ENCODE measurements at regions not wholly inside any gene's neighbourhood (a gene's known extent, or its start where the extent isn't known, plus 50 kb on each side); places are given as distances from the start of the nearest gene placed in this dataset.
"Not testable (repeated sequence)": the region's sequence is repeated elsewhere in the genome, so short reads cannot be mapped to it uniquely, and the experiment has no call there.

- DNase-seq (ENCODE audit: low read depth): no peak
These were observed 186.1 kb downstream of the INHBB start for GRCh38 chr2:120531863-120532600.

GRCh38 chr2:120533625-120534024, 187.7 kb downstream of the INHBB start:
- no peak for DNase-seq (ENCODE audit: low read depth)

GRCh38 chr2:120534457-120534856, 188.5 kb downstream of the INHBB start:
- DNase-seq (ENCODE audit: low read depth): no peak

- no peak for DNase-seq (ENCODE audit: low read depth)
These were observed 189.1 kb downstream of the INHBB start for GRCh38 chr2:120535081-120535480.

GRCh38 chr2:120536141-120536540, 190.2 kb downstream of the INHBB start:
- no peak for DNase-seq (ENCODE audit: low read depth)

- DNase-seq (ENCODE audit: low read depth): no peak
These were observed 192.9 kb downstream of the INHBB start for GRCh38 chr2:120538691-120539423.

DNA sequence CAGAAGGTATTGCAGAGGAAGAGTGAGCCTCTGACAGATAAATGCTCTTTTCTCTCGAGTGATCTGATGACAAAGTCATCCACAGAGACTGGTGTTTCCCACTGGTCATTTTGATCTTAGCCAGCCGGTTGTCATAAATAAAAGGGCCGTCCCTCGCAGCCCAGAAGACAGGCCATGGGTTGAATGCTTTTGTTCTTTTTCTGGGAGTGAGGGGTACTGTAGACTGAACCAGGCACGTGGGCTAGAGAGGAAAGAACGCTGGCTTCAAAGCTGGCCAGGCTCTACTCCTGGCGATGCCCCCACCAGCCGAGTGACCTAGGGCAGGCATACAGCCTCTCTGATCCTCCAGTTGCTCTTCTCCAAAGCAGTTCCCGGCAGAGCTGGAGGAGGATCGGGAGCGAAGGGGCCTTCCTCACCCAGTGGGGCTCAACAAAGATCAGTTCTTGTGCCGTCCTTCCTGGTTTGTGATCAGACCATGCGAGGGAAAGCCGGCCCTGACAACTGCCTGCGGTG, 193.5 kb downstream of the INHBB start:
- DNase-seq (ENCODE audit: low read depth): no peak

DNA sequence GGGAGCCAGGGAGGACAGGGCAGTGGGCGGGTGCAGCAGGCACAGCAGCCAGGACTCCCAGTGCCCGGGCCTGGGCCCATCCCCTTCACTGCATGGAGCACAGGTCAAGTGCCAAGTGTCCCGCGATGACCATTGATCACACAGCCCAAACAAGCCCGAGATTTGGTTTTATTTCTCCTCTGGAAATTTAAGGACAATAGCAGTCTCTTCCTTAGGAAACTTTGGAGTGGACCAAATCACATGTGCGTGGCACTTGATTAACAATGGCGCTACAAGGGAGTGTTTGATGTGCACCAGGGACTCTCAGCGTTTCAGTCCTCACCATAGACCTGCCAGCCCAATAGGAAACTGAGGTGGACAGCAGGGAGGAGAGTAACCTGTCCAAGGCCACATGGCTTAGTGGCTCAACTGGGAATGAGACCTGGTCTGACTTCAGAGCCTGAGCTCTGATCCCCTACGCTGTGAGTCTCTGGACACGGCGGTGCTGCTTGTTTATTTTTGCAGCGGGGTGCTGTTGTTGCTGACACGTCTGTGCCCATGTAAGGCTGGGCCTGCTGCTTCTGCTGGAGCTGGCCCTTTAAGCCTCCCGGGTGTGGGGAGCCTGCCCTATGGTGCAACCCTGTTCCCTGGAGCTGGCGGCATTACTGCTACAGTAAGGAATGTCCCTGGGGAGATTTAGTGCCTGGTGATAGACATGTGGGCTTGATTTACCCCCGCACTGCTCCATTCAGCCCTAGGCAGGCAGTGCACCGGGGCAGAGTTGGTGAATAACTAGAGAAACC, 194.2 kb downstream of the INHBB start:
- no peak for DNase-seq (ENCODE audit: low read depth)

- DNase-seq (ENCODE audit: low read depth): no peak
These were observed 194.7 kb upstream of the GLI2 start for GRCh38 chr2:120540719-120541552.

GRCh38 chr2:120541553-120541932, 194.1 kb upstream of the GLI2 start:
- no peak for DNase-seq (ENCODE audit: low read depth)

GRCh38 chr2:120541972-120542670, 193.5 kb upstream of the GLI2 start:
- no peak for DNase-seq (ENCODE audit: low read depth)

- no peak for DNase-seq (ENCODE audit: low read depth)
These were observed 192.6 kb upstream of the GLI2 start for GRCh38 chr2:120542911-120543527.

- DNase-seq (ENCODE audit: low read depth): no peak
These were observed 191.8 kb upstream of the GLI2 start for GRCh38 chr2:120543899-120544298.

GRCh38 chr2:120544522-120544921, 191.1 kb upstream of the GLI2 start:
- no peak for DNase-seq (ENCODE audit: low read depth)

DNA sequence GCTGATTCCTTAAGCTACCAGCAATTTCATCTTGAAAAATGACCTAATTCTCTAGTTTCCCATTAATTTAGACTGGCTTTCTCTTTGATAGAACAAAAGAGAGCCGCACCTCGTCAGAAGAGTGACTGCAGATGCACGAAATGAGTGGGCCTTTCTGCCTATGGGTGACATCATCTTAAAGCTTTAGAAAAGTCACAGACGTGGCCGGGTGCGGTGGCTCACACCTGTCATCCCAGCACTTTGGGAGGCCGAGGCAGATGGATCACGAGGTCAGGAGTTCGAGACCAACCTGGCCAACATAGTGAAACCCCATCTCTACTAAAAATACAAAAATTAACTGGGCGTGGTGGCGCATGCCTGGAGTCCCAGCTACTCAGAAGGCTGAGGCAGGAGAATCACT, 190.7 kb upstream of the GLI2 start:
- DNase-seq (ENCODE audit: low read depth): not testable (repeated sequence)

DNA sequence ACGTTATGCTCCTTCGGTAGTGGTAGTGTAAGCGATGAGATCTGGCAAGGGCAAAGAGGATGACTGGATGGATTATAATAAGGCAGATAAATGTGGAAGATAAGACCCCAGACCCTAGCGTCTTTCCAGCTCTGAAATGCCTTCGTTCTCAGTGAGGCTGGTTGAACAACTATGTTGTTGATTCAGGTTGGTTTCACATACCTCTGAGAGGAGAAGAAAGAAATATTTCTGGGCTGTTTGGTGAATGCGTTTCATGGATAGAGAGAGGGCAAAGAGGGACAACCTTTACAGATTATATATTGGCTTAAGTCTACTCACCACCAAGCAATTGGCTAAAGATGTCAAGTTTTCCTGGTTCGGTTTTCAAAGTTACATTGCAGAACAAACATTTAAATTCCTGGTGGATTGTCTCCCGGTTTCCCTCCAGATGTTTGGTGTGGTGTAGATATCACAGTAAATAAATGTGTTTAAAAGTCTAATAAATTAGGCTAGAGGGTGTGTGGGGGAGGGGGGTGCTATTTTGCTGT, 190.1 kb upstream of the GLI2 start:
- no peak for DNase-seq (ENCODE audit: low read depth)

GRCh38 chr2:120546048-120546864, 189.4 kb upstream of the GLI2 start:
- no peak for DNase-seq (ENCODE audit: low read depth)

DNA sequence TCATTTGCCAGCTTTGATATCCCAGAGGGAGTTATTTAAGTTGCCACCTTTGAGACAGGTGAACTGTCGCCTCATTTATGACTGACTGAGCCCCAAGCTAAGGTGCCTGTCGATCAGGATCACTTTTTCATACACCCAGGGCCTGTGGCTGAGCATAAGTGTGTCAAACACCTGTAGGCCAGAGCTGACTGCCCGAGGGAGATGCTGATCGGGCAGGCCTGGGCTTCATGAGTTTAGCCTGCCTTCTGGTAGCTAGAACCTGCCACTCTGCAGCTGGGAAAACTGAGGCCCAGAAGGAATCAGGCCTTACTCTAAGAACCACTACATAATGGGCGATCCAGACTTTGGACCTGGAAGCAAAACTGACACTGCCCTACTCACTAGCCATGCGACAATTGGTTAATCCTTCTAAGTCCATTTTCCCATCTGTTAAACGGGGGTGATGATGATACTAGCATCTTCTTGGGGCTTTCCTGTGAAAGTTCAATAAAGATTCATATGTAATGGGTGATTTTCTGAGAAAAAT, 188.7 kb upstream of the GLI2 start:
- DNase-seq (ENCODE audit: low read depth): no peak

GRCh38 chr2:120547662-120548061, 188.0 kb upstream of the GLI2 start:
- DNase-seq (ENCODE audit: low read depth): no peak

Data from activated T-helper 1 cell treated with Interleukin-2 at 50 U/mL for 16 hours (primary cell).